ENCODE measurements at regions not wholly inside any gene's neighbourhood (a gene's known extent, or its start where the extent isn't known, plus 50 kb on each side); places are given as distances from the start of the nearest gene placed in this dataset.

GRCh38 chr12:22880331-22880730 lies 255.4 kb downstream of the ETNK1 start:
- dilution Hi-C loops (cut with HindIII; ENCODE audit: low sequenced_read_pairs, unreplicated experiment) (no loop called here), in situ Hi-C loops (cut with MboI; ENCODE audit: low sequenced_read_pairs) (no loop called here), intact Hi-C loops (cut with micrococcal nuclease) (no loop called here)
- H3K27ac ChIP-seq (ENCODE audit: insufficient read depth, low read length), result no peak overlapping the region
- no peak overlapping the region for H2AFZ ChIP-seq (replicated peaks; ENCODE audit: low read length, poor library complexity)
- ChIA-PET POLR2A (ENCODE audit: unreplicated experiment) (no interaction called here), CTCF (no interaction called here)
- no peaks in the 10 kb centered on the region for H3K79me1 ChIP-seq (ENCODE audit: low read depth in 1 of 2, low read length in 2 of 2)
- no peak overlapping the region for H2BK15ac ChIP-seq (ENCODE audit: low read depth, low read length)
- H2AK5ac ChIP-seq (ENCODE audit: low read depth, low read length), result no peak overlapping the region
- no peak overlapping the region for H3K4me3 ChIP-seq (ENCODE audit: insufficient read depth, low read depth, low read length)
- no peak overlapping the region for H2BK20ac ChIP-seq (ENCODE audit: low read depth, low read length)
- no peak overlapping the region for H3K23ac ChIP-seq (ENCODE audit: low read depth, low read length)
- H3K27me3 ChIP-seq (ENCODE audit: control insufficient read depth, insufficient read depth, low read length), result no peaks in the 10 kb centered on the region
- H3K9ac ChIP-seq (ENCODE audit: low read depth, low read length), result no peak overlapping the region
- no peak overlapping the region for H3K4ac ChIP-seq (ENCODE audit: low read depth, low read length)
- H3K4me1 ChIP-seq (ENCODE audit: control insufficient read depth, insufficient read depth, low read length), result no peaks in the 10 kb centered on the region
- H3K36me3 ChIP-seq (ENCODE audit: control insufficient read depth, insufficient read depth, low read length), result no peaks in the 10 kb centered on the region
- H4K5ac ChIP-seq (ENCODE audit: low read depth, low read length), result no peak overlapping the region
- no peak overlapping the region for H3K56ac ChIP-seq (ENCODE audit: extremely low read depth, insufficient read depth, low read length)
- H4K91ac ChIP-seq (ENCODE audit: insufficient read depth, low read depth, low read length), result no peak overlapping the region
- no peak for DNase-seq
- TF ChIP-seq CHD1 (IDR thresholded peaks at IDR 0.05; ENCODE audit: low read depth, low read length) (no peak), RFX5 (IDR thresholded peaks at IDR 0.05; ENCODE audit: low read depth, low read length) (no peak)
- no TSS peak for BruUV-seq (replicated peaks)
- H3K9me3 ChIP-seq (ENCODE audit: control insufficient read depth, insufficient read depth, low read length), result no peaks in the 10 kb centered on the region
- H3K14ac ChIP-seq (replicated peaks; ENCODE audit: low read depth, low read length), result no peak overlapping the region
- H3K4me2 ChIP-seq (ENCODE audit: low read depth, low read length), result no peak overlapping the region
- H2AK9ac ChIP-seq (replicated peaks; ENCODE audit: low read depth, low read length, poor library complexity), result no peak overlapping the region
- no peak overlapping the region for H4K8ac ChIP-seq (ENCODE audit: low read depth in 2 of 2, low read length in 2 of 2)
- no peak overlapping the region for H3K18ac ChIP-seq (ENCODE audit: low read depth, low read length)
- H3K9me1 ChIP-seq (ENCODE audit: insufficient read depth, low read length), result no peaks in the 10 kb centered on the region
- ATAC-seq (ENCODE audit: low read depth), result no peak
- H4K20me1 ChIP-seq (ENCODE audit: insufficient read depth, low read length), result no peaks in the 10 kb centered on the region
- no peak overlapping the region for H2BK5ac ChIP-seq (ENCODE audit: low read depth, low read length, poor library complexity, severe bottlenecking)
- no peak overlapping the region for H2BK120ac ChIP-seq (ENCODE audit: low read depth, low read length)
